Fibroblast of lung (primary cell): ENCODE measurements at regions not wholly inside any gene's neighbourhood (a gene's known extent, or its start where the extent isn't known, plus 50 kb on each side); places are given as distances from the start of the nearest gene placed in this dataset.
A peak's percentile ranks its signal among the peaks of the same experiment; 100 is the strongest.

Experiments used
- DNase-seq, 2 donors: peaks; one replicate each; pipeline versions ENCODE4 v3.0.0 to v3.0.0-alpha.2; 2010; ENCODE audit warnings: low read depth in 2 of 2
- H2AFZ ChIP-seq: 2 replicates; pipeline ENCODE4 v1.5.1; 2012; ENCODE audit warnings: low read length, control low read depth, inconsistent platforms
- H3K27ac ChIP-seq: 2 replicates; pipeline ENCODE4 v1.5.1; 2011; ENCODE audit warnings: low read length, control low read depth; ENCODE audit not compliant: insufficient read depth
- H3K27me3 ChIP-seq: 2 replicates; pipeline ENCODE4 v1.5.1; 2011; ENCODE audit warnings: mild to moderate bottlenecking, low read length; ENCODE audit not compliant: control insufficient read depth, insufficient read depth
- H3K36me3 ChIP-seq: 2 replicates; pipeline ENCODE4 v1.5.1; 2011; ENCODE audit warnings: low read length; ENCODE audit not compliant: control insufficient read depth, insufficient read depth
- H3K4me1 ChIP-seq: 2 replicates; pipeline ENCODE4 v1.5.1; 2011; ENCODE audit warnings: low read length; ENCODE audit not compliant: control insufficient read depth, insufficient read depth; ENCODE audit errors: extremely low read depth
- H3K4me2 ChIP-seq: 2 replicates; pipeline ENCODE4 v1.5.1; 2011; ENCODE audit warnings: low read length, control low read depth; ENCODE audit not compliant: insufficient read depth; ENCODE audit errors: extremely low read depth
- H3K4me3 ChIP-seq, 4 experiments: fragments of 200-600 bp in 1 of 4; sonication (generic) in 1 of 4; replicated peaks in 1 of 4; 2 replicates each; pipeline ENCODE4 v1.5.1; 2011 to 2016; ENCODE audit warnings: low read length in 4 of 4, low read depth in 3 of 4, mild to moderate bottlenecking in 3 of 4, control low read depth in 2 of 4, inconsistent platforms in 1 of 4, mixed read lengths in 1 of 4; ENCODE audit not compliant: insufficient read depth in 1 of 4; ENCODE audit errors: control extremely low read depth in 1 of 4
- H3K79me2 ChIP-seq: 2 replicates; pipeline ENCODE4 v1.5.1; 2012; ENCODE audit warnings: mild to moderate bottlenecking, low read length, inconsistent platforms; ENCODE audit not compliant: control insufficient read depth, insufficient read depth
- H3K9ac ChIP-seq: 2 replicates; pipeline ENCODE4 v1.5.1; 2011; ENCODE audit warnings: mild to moderate bottlenecking, low read length, control low read depth; ENCODE audit not compliant: insufficient read depth
- H3K9me3 ChIP-seq: 2 replicates; pipeline ENCODE4 v1.5.1; 2012; ENCODE audit warnings: low read depth, low read length; ENCODE audit not compliant: control insufficient read depth, insufficient read depth
- H4K20me1 ChIP-seq: 2 replicates; pipeline ENCODE4 v1.5.1; 2011; ENCODE audit warnings: low read length; ENCODE audit not compliant: control insufficient read depth, insufficient read depth; ENCODE audit errors: extremely low read depth
- EZH2 ChIP-seq: IDR thresholded peaks from 2 replicates; pipeline ENCODE4 v1.5.1; 2012; ENCODE audit warnings: low read length, control low read depth, mild to moderate bottlenecking; ENCODE audit errors: missing control alignments
- TF ChIP-seq, protein P1 (sequence below), 2 donors: IDR thresholded peaks in 1 of 2; conservative IDR thresholded peaks in 1 of 2; 1 replicate in 1 of 2; 2 replicates in 1 of 2; pipeline ENCODE4 v1.5.1; 2011 to 2012; ENCODE audit warnings: low read length in 2 of 2, control low read depth in 1 of 2, inconsistent platforms in 1 of 2, low read depth in 1 of 2, mild to moderate bottlenecking in 1 of 2

GRCh38 chr9:73344060-73344459 is 192.4 kb downstream of the ANXA1 start:
- Histone ChIP-seq H3K4me3 (no peak overlapping the region), H3K9ac (no peak overlapping the region), H3K27me3 (no peaks in the 10 kb centered on the region), H2AFZ (no peak overlapping the region), H3K79me2 (no peaks in the 10 kb centered on the region), H4K20me1 (no peaks in the 10 kb centered on the region), H3K4me1 (no peaks in the 10 kb centered on the region), H3K27ac (no peak overlapping the region), H3K36me3 (no peaks in the 10 kb centered on the region), H3K9me3 (no peaks in the 10 kb centered on the region), H3K4me2 (no peak overlapping the region)
- no peak for TF ChIP-seq EZH2
- TF ChIP-seq, protein P1, sequence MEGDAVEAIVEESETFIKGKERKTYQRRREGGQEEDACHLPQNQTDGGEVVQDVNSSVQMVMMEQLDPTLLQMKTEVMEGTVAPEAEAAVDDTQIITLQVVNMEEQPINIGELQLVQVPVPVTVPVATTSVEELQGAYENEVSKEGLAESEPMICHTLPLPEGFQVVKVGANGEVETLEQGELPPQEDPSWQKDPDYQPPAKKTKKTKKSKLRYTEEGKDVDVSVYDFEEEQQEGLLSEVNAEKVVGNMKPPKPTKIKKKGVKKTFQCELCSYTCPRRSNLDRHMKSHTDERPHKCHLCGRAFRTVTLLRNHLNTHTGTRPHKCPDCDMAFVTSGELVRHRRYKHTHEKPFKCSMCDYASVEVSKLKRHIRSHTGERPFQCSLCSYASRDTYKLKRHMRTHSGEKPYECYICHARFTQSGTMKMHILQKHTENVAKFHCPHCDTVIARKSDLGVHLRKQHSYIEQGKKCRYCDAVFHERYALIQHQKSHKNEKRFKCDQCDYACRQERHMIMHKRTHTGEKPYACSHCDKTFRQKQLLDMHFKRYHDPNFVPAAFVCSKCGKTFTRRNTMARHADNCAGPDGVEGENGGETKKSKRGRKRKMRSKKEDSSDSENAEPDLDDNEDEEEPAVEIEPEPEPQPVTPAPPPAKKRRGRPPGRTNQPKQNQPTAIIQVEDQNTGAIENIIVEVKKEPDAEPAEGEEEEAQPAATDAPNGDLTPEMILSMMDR (conservative IDR thresholded peaks at IDR 0.05 in 1 of 2, IDR thresholded peaks at IDR 0.05 in 1 of 2; ENCODE audit: low read depth in 1 of 2, low read length in 2 of 2): no peak
- DNase-seq: no peak

DNA sequence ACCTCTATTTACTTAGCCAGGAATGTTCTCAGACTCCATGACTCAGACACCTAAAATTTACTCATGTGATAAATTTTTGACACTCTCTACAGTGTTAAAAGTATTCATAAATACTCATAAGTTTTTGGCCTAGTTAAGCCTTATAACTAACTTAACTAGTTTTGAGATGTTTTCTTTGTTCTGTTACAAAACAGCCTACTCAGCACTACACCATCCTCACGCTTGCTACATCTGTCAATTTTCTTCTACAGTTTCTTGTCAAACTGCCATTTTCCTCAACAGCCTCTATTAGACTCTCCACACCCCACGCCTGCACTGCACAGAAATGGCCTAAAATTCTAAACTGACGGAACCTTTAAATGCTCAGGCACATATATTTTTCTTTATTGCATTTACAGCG is 195.5 kb downstream of the ANXA1 start:
- no peaks in the 10 kb centered on the region for H3K36me3 ChIP-seq
- H3K27ac ChIP-seq: no peak overlapping the region
- H4K20me1 ChIP-seq: no peaks in the 10 kb centered on the region
- no peak for TF ChIP-seq EZH2
- TF ChIP-seq, protein P1 (conservative IDR thresholded peaks at IDR 0.05 in 1 of 2, IDR thresholded peaks at IDR 0.05 in 1 of 2; ENCODE audit: low read depth in 1 of 2, low read length in 2 of 2): no peak
- no peaks in the 10 kb centered on the region for H3K9me3 ChIP-seq
- peak in 1 of 2 donors; percentile 18 for DNase-seq
- H3K4me1 ChIP-seq: no peaks in the 10 kb centered on the region
- H3K9ac ChIP-seq: no peak overlapping the region
- no peaks in the 10 kb centered on the region for H3K79me2 ChIP-seq
- H3K27me3 ChIP-seq: no peaks in the 10 kb centered on the region
- H3K4me3 ChIP-seq: no peak overlapping the region
- no peak overlapping the region for H2AFZ ChIP-seq
- H3K4me2 ChIP-seq: no peak overlapping the region

DNA sequence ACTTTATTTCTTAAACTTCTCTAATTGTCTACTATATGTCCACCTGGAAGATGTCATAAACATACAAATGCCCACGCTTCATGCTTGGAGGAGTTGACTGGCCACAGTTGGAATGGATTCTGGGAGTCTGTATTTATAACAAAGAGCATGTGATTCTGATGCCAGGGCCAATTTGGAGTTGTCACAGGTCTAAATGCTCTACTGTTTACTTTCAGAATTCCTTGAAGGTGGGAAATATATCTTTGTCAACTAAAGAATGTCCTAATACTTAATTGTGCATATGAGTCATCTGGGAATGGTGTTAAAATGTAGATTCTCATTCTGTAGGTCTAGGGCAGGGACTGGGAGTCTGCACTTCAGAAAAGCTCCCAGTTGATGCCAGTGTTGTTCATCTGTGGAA is 196.1 kb downstream of the ANXA1 start:
- Histone ChIP-seq H3K4me3 (no peak overlapping the region), H3K4me1 (no peaks in the 10 kb centered on the region), H3K36me3 (no peaks in the 10 kb centered on the region), H3K27ac (no peak overlapping the region), H3K27me3 (no peaks in the 10 kb centered on the region), H3K79me2 (no peaks in the 10 kb centered on the region), H3K9ac (no peak overlapping the region), H3K9me3 (no peaks in the 10 kb centered on the region), H2AFZ (no peak overlapping the region), H4K20me1 (no peaks in the 10 kb centered on the region), H3K4me2 (no peak overlapping the region)
- DNase-seq: peak in 1 of 2 donors; percentile 60
- TF ChIP-seq, protein P1 (conservative IDR thresholded peaks at IDR 0.05 in 1 of 2, IDR thresholded peaks at IDR 0.05 in 1 of 2; ENCODE audit: low read depth in 1 of 2, low read length in 2 of 2): no peak
- no peak for TF ChIP-seq EZH2
